ENCODE measurements at regions not wholly inside any gene's neighbourhood (a gene's known extent, or its start where the extent isn't known, plus 50 kb on each side); places are given as distances from the start of the nearest gene placed in this dataset.
A peak's percentile ranks its signal among the peaks of the same experiment; 100 is the strongest.

DNA sequence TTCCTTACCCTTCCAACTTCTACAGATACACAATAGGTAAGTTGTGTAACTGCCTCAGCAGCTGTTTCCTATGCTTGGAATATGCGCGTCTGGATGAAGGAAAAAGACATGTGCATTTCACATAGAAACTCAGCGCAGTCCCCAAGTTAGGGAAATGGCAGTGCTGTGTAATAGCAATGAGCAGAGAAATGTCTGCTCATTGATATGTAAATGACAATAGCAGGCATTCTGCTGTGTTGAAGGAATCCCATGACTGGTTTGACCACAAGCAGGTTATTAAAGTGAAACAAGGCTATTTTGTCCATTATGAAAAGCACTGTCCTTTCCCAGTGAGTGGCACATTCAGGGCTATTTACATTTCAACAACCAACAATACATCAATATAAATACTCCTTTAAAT is 106.6 kb downstream of the BTG1 start:
- no peak overlapping the region for H3K27ac ChIP-seq
- TF ChIP-seq ZFX (IDR thresholded peaks at IDR 0.05), result no peak
- TF ChIP-seq, protein P1, sequence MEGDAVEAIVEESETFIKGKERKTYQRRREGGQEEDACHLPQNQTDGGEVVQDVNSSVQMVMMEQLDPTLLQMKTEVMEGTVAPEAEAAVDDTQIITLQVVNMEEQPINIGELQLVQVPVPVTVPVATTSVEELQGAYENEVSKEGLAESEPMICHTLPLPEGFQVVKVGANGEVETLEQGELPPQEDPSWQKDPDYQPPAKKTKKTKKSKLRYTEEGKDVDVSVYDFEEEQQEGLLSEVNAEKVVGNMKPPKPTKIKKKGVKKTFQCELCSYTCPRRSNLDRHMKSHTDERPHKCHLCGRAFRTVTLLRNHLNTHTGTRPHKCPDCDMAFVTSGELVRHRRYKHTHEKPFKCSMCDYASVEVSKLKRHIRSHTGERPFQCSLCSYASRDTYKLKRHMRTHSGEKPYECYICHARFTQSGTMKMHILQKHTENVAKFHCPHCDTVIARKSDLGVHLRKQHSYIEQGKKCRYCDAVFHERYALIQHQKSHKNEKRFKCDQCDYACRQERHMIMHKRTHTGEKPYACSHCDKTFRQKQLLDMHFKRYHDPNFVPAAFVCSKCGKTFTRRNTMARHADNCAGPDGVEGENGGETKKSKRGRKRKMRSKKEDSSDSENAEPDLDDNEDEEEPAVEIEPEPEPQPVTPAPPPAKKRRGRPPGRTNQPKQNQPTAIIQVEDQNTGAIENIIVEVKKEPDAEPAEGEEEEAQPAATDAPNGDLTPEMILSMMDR (conservative IDR thresholded peaks at IDR 0.05), result no peak

DNA sequence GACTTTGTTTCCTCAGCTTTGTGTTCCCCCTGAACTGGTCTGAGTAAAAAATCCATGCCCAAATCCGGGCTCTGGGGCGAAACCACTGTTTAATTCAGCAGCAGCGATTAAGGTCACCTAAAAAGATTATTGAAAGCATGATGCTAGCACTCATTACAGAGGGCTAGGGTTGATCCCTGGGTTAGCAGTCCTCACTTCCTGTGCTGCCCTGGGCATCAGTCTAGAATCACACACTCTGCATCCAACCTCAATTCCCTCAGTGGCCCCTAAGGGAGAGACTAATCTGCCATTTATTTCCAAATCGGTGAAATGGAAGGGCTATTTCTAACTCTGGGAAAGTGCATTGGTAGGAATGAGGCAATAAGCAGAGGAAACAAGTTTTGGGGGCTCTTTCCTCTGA is 107.2 kb downstream of the BTG1 start:
- no peak overlapping the region for H3K27ac ChIP-seq
- TF ChIP-seq ZFX (IDR thresholded peaks at IDR 0.05), result no peak
- TF ChIP-seq, protein P1 (conservative IDR thresholded peaks at IDR 0.05), result no peak

DNA sequence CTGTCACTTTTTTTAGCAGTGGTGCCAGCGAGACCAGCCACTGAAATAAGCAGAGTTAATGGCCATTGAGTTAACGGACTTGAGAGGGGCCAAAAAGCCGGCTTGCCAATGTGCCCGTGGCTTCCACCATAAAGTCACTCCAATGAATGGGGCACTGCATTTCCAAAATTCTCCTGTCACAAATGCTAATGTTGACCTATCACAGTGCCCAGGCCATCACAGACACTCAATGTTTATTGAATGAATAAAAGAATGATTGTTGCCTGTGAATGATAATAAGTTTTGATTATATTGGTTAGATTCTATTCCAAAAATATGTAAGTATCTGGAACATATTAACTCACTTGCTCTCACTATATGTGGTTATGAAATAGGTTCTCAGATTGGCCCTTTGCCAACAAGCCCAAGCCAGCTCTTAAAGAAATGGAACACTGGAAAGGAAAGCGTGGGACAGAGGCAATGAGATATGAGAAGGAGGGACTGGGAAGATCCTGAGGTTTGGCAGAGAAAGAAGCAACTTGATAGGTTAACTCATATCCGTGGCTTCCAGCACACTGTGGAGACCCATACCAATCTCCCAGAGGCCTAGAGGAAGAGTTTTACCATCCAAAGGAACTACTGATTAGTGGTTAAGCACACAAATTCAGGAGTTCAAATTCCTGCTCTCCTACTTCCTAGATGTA is 108.7 kb downstream of the BTG1 start:
- no peak overlapping the region for H3K27ac ChIP-seq
- TF ChIP-seq, protein P1 (conservative IDR thresholded peaks at IDR 0.05), result no peak
- TF ChIP-seq ZFX (IDR thresholded peaks at IDR 0.05), result no peak

DNA sequence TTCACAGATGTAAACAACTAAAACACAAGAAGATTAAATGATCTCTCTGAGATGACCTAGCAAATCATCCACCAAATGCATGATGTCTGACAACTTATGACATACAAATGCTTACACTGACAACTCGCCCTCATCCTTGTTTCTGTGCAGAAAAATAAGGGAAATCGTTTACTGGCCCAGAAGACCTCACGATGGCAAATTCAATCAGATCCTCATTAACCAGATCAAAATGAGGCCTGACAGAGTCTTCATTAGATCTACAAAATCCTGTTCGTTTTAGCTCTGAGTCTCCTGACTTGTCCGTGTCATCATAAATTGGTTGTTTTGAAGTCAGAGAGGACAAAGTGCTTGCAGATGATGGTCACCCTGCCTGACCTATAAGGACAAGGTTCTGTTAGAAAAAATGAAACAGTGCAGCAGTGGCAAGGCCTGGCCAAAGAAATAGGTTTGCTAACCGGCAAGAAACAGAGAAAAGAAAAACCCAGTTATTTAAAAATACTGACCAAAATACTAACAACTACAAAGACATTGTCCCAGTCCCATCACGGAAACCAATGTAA is 109.5 kb downstream of the BTG1 start:
- no peak overlapping the region for H3K27ac ChIP-seq
- TF ChIP-seq, protein P1 (conservative IDR thresholded peaks at IDR 0.05), result no peak
- TF ChIP-seq ZFX (IDR thresholded peaks at IDR 0.05), result no peak

DNA sequence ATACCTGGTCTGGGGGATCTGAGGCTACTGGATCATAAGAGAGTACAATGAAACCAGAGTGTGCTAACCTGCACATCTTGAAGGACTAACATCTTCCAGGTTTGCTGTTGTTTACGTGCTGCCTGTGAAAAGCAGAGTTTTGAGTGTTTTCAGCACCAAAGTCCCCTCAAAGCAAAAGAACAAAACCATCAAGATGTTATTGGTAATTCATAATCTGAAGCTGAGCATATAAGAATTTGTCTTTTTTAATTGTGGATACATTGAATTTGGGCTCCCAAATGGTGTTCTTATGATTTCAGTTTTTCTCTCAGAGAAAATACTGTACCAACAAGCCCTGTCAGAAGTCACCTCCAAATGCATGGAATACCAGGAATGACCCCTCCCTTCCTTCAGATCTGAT is 110.2 kb downstream of the BTG1 start:
- no peak overlapping the region for H3K27ac ChIP-seq

DNA sequence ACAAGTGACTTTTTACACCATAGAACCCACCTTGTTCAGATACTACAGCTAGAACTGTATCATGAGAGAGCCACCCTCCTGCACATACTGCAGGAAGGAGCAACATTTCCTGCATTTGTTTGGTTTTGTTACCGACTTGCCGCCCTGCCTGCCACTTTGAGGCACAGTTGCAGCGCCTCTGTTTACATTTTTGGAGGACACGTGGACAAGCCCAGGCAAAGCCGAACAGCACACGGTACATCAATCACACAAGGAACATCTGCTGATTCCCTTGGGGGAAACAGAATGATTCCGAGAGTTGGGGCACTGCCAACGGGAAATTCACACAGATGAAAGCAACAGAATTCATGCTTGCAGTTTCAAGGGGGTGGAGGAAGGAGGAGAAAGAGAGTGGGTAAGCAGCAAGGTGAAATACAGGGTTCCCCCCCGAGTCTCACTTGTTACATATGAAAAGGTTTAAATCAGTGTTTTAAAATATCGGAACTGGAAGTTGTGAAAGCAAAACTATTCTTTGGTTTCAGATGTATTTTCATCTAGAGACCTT is 110.7 kb downstream of the BTG1 start:
- TF ChIP-seq, protein P1 (conservative IDR thresholded peaks at IDR 0.05), result no peak
- TF ChIP-seq ZFX (IDR thresholded peaks at IDR 0.05), result no peak
- H3K27ac ChIP-seq, result peak overlapping the region; percentile 58

More for the DNA sequence above, 110.2 kb downstream of the BTG1 start:
- TF ChIP-seq, protein P1 (conservative IDR thresholded peaks at IDR 0.05), result no peak
- TF ChIP-seq ZFX (IDR thresholded peaks at IDR 0.05), result no peak

DNA sequence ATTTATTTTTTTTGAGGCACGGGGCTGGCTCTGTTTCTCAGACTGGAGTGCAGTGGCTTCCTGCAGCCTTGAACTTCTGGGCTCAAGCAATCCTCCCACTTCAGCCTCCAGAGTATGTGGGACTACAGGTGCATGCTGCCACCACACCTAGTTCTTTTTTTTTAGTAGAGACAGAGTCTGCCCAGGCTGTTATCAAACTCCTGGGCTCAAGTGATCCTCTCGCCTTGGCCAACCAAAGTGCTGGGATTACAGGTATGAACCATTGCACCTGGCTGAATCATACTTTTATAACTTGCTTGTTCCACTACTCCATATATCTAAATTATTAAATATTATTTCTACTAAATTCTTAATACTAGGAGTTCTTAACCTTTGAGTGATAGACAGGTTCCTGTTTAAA is 111.6 kb downstream of the BTG1 start:
- no peak overlapping the region for H3K27ac ChIP-seq
- TF ChIP-seq ZFX (IDR thresholded peaks at IDR 0.05), result no peak
- TF ChIP-seq, protein P1 (conservative IDR thresholded peaks at IDR 0.05), result no peak
